ENCODE measurements at regions not wholly inside any gene's neighbourhood (a gene's known extent, or its start where the extent isn't known, plus 50 kb on each side); places are given as distances from the start of the nearest gene placed in this dataset.

GRCh38 chr10:128306966-128307365 is 180.7 kb upstream of the MKI67 start:
- intact Hi-C loops (cut with micrococcal nuclease) = no loop called here
- Histone ChIP-seq H3K27me3 (ENCODE audit: control insufficient read depth in 2 of 2, insufficient read depth in 2 of 2, low read length in 2 of 2) (peaks cover 0 to 13% of the 10 kb centered on the region in 2 experiments; a peak in 2 of 5 replicates), H3K27ac (ENCODE audit: extremely low read depth, low read depth, low read length) (no peak overlapping the region), H3K36me3 (ENCODE audit: control insufficient read depth, insufficient read depth, low read length) (no peaks in the 10 kb centered on the region), H3K79me2 (ENCODE audit: control insufficient read depth, insufficient read depth, low read length) (no peaks in the 10 kb centered on the region), H4K20me1 (replicated peaks; ENCODE audit: control insufficient read depth, insufficient read depth, low read length) (no peaks in the 10 kb centered on the region), H2AFZ (ENCODE audit: low read depth, low read length) (no peak overlapping the region), H3K9ac (ENCODE audit: insufficient read depth in 1 of 2, low read depth in 2 of 2, low read length in 2 of 2) (no peak overlapping the region), H3K4me1 (replicated peaks in 1 of 2; ENCODE audit: control insufficient read depth in 2 of 2, insufficient read depth in 2 of 2, low read length in 2 of 2) (no peaks in the 10 kb centered on the region), H3K9me3 (replicated peaks; ENCODE audit: control insufficient read depth, insufficient read depth, low read depth, low read length) (no peaks in the 10 kb centered on the region), H3K4me3 (no peak overlapping the region), H3K4me2 (ENCODE audit: insufficient read depth, low read length) (no peak overlapping the region), H3K9me1 (ENCODE audit: control insufficient read depth, insufficient read depth, low read length) (no peaks in the 10 kb centered on the region)
- WGBS (ENCODE audit: insufficient coverage, low coverage, missing lambda C conversion rate) = 0% methylated on average over 2 of the region's 2 CpGs
- in situ Hi-C loops (cut with MboI) = no loop called here
- BruUV-seq (replicated peaks) = no TSS peak
- ChIA-PET POLR2A (interaction anchor here (0.7 kb wide), 1 partner anchor 38 kb away, joined by 3 read pairs; no protein-coding TSS in a partner anchor), CTCF (ENCODE audit: low intra/inter-chr PET ratio) (no interaction called here)
- no peak for ATAC-seq
- FAIRE-seq = no peak
- TF ChIP-seq MECOM (CRISPR knock-in tag; IDR thresholded peaks at IDR 0.05) = no peak
- TF ChIP-seq USF1 (CRISPR knock-in tag; IDR thresholded peaks at IDR 0.05) = no peak
- no peak for TF ChIP-seq ZNF174 (CRISPR knock-in tag; IDR thresholded peaks at IDR 0.05)
- TF ChIP-seq MEF2D (tag; conservative IDR thresholded peaks at IDR 0.05; ENCODE audit: low read depth) = no peak
- DNase-seq (ENCODE audit: extremely low read depth in 1 of 4, low spot score in 3 of 4) = no peak

DNA sequence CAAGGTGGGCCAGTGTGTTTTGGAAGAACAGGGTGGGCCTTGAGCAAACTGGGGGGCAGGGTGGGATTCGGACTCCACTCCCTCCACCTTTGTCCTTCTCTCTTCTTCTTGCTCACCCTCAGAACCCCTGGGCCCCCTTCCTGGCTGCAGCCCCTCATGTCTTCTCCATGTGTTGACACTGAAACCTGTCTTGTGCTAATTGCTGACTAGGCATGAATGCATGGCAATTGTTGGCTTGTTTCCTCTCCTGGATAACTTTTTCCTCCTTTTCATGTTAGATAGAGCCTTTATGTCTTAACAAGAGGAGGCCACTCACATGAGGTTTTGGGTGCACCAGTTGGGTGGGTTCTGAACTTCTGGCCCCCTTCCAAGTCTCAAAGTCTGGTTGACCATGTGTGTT is 181.6 kb upstream of the MKI67 start:
- in situ Hi-C loops (cut with MboI) (no loop called here), intact Hi-C loops (cut with micrococcal nuclease) (no loop called here)
- no peak for FAIRE-seq
- no peaks in the 10 kb centered on the region for H3K9me3 ChIP-seq (replicated peaks; ENCODE audit: control insufficient read depth, insufficient read depth, low read depth, low read length)
- H3K9me1 ChIP-seq (ENCODE audit: control insufficient read depth, insufficient read depth, low read length) = no peaks in the 10 kb centered on the region
- no peak overlapping the region for H3K9ac ChIP-seq (ENCODE audit: insufficient read depth in 1 of 2, low read depth in 2 of 2, low read length in 2 of 2)
- no CpG with 5 or more reads among the region's 1 CpG for WGBS (ENCODE audit: insufficient coverage, low coverage, missing lambda C conversion rate)
- H3K27me3 ChIP-seq (ENCODE audit: control insufficient read depth in 2 of 2, insufficient read depth in 2 of 2, low read length in 2 of 2) = peaks cover 0 to 13% of the 10 kb centered on the region in 2 experiments; a peak in 2 of 5 replicates
- no peak overlapping the region for H3K4me3 ChIP-seq
- H4K20me1 ChIP-seq (replicated peaks; ENCODE audit: control insufficient read depth, insufficient read depth, low read length) = no peaks in the 10 kb centered on the region
- ChIA-PET CTCF (ENCODE audit: low intra/inter-chr PET ratio) (no interaction called here), POLR2A (no interaction called here)
- no peak overlapping the region for H2AFZ ChIP-seq (ENCODE audit: low read depth, low read length)
- ATAC-seq = no peak
- H3K27ac ChIP-seq (ENCODE audit: extremely low read depth, low read depth, low read length) = no peak overlapping the region
- H3K4me1 ChIP-seq (replicated peaks in 1 of 2; ENCODE audit: control insufficient read depth in 2 of 2, insufficient read depth in 2 of 2, low read length in 2 of 2) = no peaks in the 10 kb centered on the region
- BruUV-seq (replicated peaks) = no TSS peak
- no peak for DNase-seq (ENCODE audit: extremely low read depth in 1 of 4, low spot score in 3 of 4)
- H3K4me2 ChIP-seq (ENCODE audit: insufficient read depth, low read length) = no peak overlapping the region
- no peaks in the 10 kb centered on the region for H3K79me2 ChIP-seq (ENCODE audit: control insufficient read depth, insufficient read depth, low read length)
- H3K36me3 ChIP-seq (ENCODE audit: control insufficient read depth, insufficient read depth, low read length) = no peaks in the 10 kb centered on the region
- TF ChIP-seq ARID2 (IDR thresholded peaks at IDR 0.05) (no peak), CBFA2T3 (IDR thresholded peaks at IDR 0.05) (no peak), SAP30 (IDR thresholded peaks at IDR 0.05; ENCODE audit: borderline replicate concordance, insufficient read depth, low read depth, low read length, poor library complexity, severe bottlenecking) (no peak), ZNF316 (IDR thresholded peaks at IDR 0.05) (peak; percentile 54; the same call in 1 of the 2 replicates), ZFPM2 (CRISPR knock-in tag; IDR thresholded peaks at IDR 0.05) (no peak), C11orf30 (IDR thresholded peaks at IDR 0.05; ENCODE audit: low read depth) (peak; percentile 37; the same call in 1 of the 2 replicates), TCF15 (CRISPR knock-in tag; IDR thresholded peaks at IDR 0.05) (no peak), MAFG (tag; conservative IDR thresholded peaks at IDR 0.05) (peak; percentile 36; the same call in 1 of the 2 replicates), ZBTB33 (CRISPR knock-in tag; IDR thresholded peaks at IDR 0.05) (no peak), ZNF134 (CRISPR knock-in tag; conservative IDR thresholded peaks at IDR 0.05) (no peak), MAFK (IDR thresholded peaks at IDR 0.05; ENCODE audit: low read length) (0 out of 2 replicates have a peak, but pooled peaks have one; percentile 21)

Data from K562 (cell line).